Choroid plexus epithelial cell (primary cell): ENCODE measurements at regions not wholly inside any gene's neighbourhood (a gene's known extent, or its start where the extent isn't known, plus 50 kb on each side); places are given as distances from the start of the nearest gene placed in this dataset.

Experiments used
- DNase-seq: peaks from one replicate; pipeline ENCODE4 v3.0.0-alpha.2; 2010; ENCODE audit warnings: low read depth
- H3K4me3 ChIP-seq: 2 replicates; pipeline ENCODE4 v1.5.1; 2011; ENCODE audit warnings: low read depth, mild to moderate bottlenecking, control low read depth, low read length, moderate library complexity
- CTCF ChIP-seq: conservative IDR thresholded peaks from 2 replicates; pipeline ENCODE4 v1.5.1; 2011; ENCODE audit warnings: low read depth, mild to moderate bottlenecking, control low read depth, inconsistent platforms, low read length, moderate library complexity

- DNase-seq, result no peak
- H3K4me3 ChIP-seq, result no peak overlapping the region
- TF ChIP-seq CTCF, result no peak
Observed at GRCh38 chr20:52724541-52724940, 247.6 kb upstream of the TSHZ2 start.

- DNase-seq, result no peak
- no peak for TF ChIP-seq CTCF
- H3K4me3 ChIP-seq, result no peak overlapping the region
Observed at GRCh38 chr20:52722926-52723688, 249.1 kb upstream of the TSHZ2 start.

- no peak for TF ChIP-seq CTCF
- DNase-seq, result no peak
- no peak overlapping the region for H3K4me3 ChIP-seq
Observed at GRCh38 chr20:52708137-52708536, 264.0 kb upstream of the TSHZ2 start.

DNA sequence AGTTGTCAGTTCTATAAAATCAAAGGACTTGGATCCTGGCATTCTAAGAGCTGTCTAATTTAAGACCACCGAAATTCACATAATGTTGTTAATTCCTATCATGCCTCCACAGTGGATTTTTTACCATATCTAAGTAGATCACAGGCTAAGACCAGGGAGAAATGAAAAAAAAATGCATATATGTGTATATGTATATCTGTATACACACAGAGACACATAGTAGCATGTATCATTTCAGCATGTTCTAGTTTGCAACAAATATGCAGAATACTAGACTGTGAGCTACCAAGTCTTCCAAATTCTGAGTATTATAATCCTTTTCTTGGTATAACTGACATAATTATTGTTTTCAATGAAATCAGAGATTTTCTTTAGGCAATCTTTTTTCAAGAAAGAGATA lies 267.6 kb upstream of the TSHZ2 start:
- no peak for TF ChIP-seq CTCF
- H3K4me3 ChIP-seq, result no peak overlapping the region
- DNase-seq, result no peak

DNA sequence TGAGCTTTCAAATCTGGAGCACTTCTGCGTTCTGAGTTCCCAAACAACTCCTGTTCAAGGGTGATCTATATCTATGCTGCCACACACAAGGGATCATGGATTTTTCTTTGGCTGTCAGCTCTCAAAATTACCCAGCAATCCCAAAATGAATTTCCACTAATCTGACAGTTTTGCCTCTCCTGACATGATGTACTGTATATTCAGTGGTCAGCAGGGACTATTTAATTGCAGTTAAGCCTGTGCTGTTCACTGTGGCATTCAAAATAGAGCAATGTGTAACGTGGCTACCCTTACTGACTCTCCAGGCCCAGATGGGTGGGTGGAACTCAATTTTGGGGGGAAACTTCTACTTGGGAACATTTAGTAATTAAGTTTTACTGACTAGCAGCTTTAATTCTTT lies 283.8 kb upstream of the TSHZ2 start:
- DNase-seq, result no peak
- no peak for TF ChIP-seq CTCF
- H3K4me3 ChIP-seq, result no peak overlapping the region

GRCh38 chr20:52684905-52685304 lies 287.3 kb upstream of the TSHZ2 start:
- DNase-seq, result no peak
- TF ChIP-seq CTCF, result no peak

GRCh38 chr20:52684176-52684575 lies 288.0 kb upstream of the TSHZ2 start:
- no peak for DNase-seq
- TF ChIP-seq CTCF, result no peak
- H3K4me3 ChIP-seq, result no peak overlapping the region

More at GRCh38 chr20:52684905-52685304, 287.3 kb upstream of the TSHZ2 start:
- no peak overlapping the region for H3K4me3 ChIP-seq
